M059J (cell line): ENCODE measurements at regions not wholly inside any gene's neighbourhood (a gene's known extent, or its start where the extent isn't known, plus 50 kb on each side); places are given as distances from the start of the nearest gene placed in this dataset.

Source experiments
- DNase-seq: peaks from one replicate; pipeline ENCODE4 v3.0.0-alpha.2; 2012; ENCODE audit warnings: low read depth

DNA sequence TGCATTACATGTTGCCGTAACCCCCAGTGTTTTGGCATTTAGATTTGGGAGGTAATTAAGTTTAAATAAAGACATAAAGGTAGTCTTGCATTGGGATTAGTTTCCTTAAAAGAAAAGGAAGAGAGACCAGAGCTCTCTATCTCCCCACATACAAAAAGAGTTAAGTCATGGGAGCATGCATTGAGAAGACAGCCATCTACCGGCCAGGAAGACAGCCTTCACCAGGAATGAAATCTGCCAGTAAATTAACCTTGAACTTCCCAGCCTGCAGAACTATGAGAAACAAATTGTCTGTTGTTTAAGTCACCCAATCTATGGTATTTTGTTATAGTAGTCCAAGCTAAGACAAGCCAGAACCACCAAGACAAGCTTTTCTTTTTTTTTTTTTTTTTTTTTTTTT is 567.0 kb upstream of the CDH18 start:
- DNase-seq, result peak; percentile 8

GRCh38 chr5:20554001-20554400 is 566.0 kb upstream of the CDH18 start:
- DNase-seq, result peak; percentile 42

GRCh38 chr5:20537911-20538703 is 550.1 kb upstream of the CDH18 start:
- DNase-seq, result no peak

DNA sequence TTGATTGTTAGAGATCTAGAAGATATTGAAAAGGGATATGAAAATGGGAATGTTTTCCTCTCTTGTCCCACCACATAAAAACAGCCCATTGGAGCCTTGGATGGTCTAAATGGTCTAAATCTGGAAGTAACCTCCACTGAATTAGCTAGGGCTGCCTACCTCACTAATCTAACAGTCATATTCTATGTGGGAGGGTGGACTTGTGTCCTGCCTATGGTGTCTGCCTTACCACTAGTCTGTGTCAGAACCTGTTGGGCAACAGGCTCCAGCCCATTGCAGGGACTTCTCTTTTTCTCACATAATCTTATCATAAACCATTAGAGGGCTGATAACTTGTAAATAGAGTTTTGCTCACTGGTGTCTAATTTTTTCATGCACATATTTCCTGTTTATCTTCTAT is 548.8 kb upstream of the CDH18 start:
- DNase-seq, result no peak

DNA sequence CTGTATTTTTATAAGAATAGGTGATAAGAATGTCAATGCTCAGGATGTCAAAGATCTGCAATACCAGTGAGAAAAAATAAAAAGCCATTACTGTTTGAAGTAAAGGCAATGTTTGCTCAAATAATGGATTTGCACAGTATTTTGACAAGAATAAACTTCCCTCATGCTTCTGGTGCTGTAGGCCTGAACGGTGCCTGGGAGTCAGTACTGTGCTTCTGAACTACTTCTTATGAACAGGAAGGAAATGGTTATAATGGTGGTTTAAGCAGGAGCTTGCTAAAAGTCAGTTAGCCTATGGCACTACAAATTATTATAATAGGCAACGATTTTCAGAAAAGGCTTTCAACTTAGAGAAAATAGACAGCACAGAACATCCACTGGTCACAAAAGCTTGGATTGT is 548.3 kb upstream of the CDH18 start:
- DNase-seq, result no peak

DNA sequence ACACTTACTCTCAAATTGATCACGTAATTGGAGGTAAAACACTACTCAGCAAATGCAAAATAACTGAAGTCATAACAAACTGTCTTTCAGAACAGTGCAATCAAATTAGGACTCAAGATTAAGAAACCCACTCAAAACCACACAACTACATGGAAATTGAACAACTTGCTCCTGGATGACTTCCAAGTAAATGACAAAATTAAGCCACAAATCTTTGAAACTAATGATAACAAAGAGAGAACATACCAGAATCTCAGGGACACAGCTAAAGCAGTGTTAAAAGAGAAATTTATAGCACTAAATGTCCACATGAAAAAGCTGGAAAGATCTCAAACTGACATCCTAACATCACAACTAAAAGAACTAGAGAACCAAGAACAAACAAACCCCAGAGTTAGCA is 540.5 kb upstream of the CDH18 start:
- no peak for DNase-seq

- peak; percentile 62 for DNase-seq
Observed at GRCh38 chr5:20524991-20525529, 537.1 kb upstream of the CDH18 start.

DNA sequence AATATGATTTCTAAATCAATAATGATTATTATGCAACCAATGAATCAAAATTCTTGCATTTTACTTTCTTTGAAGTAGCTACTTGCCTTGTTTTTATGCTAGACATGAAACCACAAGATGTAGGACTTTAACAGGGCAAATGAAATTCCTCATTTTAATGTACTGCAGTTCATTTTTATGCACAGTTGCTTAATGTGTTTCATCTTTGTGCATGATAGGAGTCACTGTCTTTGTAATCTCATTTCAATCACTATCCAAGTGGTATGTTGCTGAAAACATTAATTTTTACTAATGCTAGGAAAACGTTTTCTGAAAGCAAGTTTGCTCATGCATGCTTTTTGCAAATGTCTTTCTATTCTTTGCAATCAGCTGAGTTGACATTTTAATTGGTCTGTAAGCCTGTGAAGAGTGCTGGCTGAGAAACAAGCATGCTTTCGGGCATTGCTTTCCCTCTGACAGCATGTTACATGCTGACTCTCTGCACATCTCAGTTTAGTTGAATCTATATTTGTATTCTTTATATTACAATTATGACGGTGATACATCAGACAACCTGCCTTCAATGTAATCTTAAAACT is 535.0 kb upstream of the CDH18 start:
- no peak for DNase-seq

GRCh38 chr5:20515606-20516005 is 527.6 kb upstream of the CDH18 start:
- no peak for DNase-seq

GRCh38 chr5:20514145-20514544 is 526.1 kb upstream of the CDH18 start:
- peak; percentile 57 for DNase-seq

- DNase-seq, result no peak
Observed at GRCh38 chr5:20500546-20500945, 512.5 kb upstream of the CDH18 start.

DNA sequence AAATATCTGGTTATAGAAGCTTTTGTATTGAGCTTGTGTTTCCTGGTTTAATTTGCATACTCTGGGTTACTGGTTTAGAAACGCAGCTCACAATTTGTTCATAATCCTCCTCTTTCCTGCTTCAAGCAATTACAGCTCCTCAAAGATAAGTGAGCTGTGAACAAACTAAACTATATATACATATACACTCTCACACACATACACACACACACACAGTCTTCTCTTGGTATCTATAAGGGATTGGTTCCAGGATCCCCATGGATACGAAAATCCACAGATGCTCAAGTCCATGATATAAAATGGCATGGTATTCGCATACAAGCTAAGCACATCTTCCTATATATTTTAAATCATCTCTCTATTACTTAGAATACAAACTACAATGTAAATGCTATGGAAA is 510.9 kb upstream of the CDH18 start:
- no peak for DNase-seq

DNA sequence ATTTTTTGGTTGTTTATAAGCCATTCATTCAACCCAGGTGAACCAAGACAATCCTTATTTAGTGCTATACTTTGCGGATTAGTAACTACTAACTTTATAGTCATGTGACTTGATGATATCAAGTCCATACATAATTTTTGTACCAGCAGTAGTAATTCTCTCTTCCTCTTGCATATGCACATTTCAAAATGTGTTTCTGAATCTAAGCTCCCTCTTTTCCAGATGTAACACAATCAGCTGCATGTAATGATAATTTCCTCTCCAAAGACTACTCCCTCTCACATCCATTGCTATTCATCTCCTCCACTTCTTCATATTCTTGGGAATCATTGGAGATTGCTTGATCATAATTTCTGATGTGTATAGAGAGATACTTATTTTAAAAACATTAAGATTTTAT is 510.1 kb upstream of the CDH18 start:
- no peak for DNase-seq

DNA sequence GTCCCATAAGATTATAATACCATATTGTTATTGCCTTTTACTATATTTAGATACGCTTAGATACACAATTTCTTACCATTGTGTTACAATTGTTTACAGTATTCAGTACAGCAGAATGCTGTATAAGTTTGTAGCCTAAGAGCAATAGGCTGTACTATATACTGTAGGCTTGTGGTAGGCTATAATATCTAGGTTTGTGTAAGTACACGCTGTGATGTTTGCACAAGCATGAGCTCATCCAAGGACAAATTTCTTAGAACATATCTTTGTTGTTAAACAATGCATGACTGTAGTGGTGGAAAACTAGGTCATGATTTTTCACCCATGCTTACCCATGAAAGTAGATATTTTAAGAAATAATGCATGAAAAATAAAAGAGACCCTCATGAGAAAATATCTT is 509.4 kb upstream of the CDH18 start:
- DNase-seq, result no peak

- DNase-seq, result no peak
Observed at GRCh38 chr5:20494706-20495105, 506.7 kb upstream of the CDH18 start.

GRCh38 chr5:20486826-20487225 is 498.8 kb upstream of the CDH18 start:
- DNase-seq, result no peak

- DNase-seq, result peak; percentile 15
Observed at GRCh38 chr5:20476016-20476415, 488.0 kb upstream of the CDH18 start.

DNA sequence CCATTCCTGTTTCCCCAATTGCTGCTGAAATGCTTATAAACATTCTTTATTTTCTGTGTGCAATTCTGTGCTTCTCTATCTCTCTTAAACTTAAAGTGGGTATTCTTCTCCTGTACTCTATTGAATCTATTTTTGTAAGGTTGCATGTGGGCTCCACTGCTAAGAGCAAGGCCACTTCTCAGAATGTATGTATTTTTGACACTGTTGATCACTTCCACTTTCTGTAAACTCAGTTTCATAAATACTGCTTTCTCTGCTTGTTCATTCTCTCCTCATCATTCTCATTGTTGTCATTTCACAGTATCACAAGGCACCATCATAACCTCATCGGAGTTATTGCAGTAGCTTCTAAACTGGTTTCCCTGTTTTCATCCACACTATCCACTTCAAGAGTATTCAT is 483.0 kb upstream of the CDH18 start:
- DNase-seq, result no peak

DNA sequence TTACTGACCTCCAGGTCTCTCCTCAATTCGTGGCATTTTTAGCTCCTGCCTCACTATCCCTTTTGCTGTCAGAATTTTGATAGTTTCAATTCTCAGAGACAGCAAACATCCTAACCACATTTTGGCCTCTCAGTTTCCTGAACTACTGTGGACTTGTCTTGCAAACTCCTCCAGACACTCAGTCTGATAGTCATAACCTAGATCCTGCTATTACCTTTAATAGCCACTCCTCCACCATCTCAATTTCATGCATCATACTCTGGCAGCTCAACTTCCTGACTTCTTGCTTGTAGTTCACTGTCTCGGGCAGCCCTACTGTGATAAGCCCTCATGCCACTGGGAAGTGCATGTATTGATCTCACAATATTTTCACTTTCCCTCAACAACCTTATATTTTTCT is 481.8 kb upstream of the CDH18 start:
- no peak for DNase-seq

- DNase-seq, result no peak
Observed at GRCh38 chr5:20469390-20469789, 481.4 kb upstream of the CDH18 start.

- DNase-seq, result no peak
Observed at GRCh38 chr5:20466512-20466911, 478.5 kb upstream of the CDH18 start.

DNA sequence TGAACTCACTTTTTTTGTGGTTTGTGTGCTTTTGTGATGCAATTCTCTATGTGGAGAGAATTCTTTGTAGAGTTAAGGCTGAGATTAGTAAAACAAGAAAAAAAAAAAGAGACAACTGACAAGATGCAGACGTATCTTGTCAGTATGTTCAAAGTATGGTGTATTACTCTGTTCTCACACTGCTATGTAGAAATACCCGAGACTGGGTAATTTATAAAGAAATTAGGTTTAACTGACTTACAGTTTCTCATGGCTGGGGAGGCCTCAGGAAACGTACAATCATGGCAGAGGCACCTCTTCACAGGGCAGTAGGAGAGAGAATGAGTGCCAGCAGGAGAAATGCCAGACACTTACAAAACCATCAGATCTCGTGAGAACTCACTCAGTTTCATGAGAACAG is 475.2 kb upstream of the CDH18 start:
- no peak for DNase-seq

GRCh38 chr5:20446121-20446520 is 458.1 kb upstream of the CDH18 start:
- peak; percentile 29 for DNase-seq
